Kidney (tissue), 13 donors: ENCODE measurements at regions not wholly inside any gene's neighbourhood (a gene's known extent, or its start where the extent isn't known, plus 50 kb on each side); places are given as distances from the start of the nearest gene placed in this dataset.

Experiments
- DNase-seq, 5 donors: peaks; one replicate each; pipeline ENCODE4 v3.0.0-alpha.2; 2013 to 2020
- FAIRE-seq: peaks from 2 replicates; lab custom pipeline; 2012; peaks lifted over from hg19 to GRCh38; lab: Jason Lieb, UNC
- H3K27ac ChIP-seq, 2 donors: one replicate each; pipeline ENCODE4 v1.7.0; 2013; ENCODE audit warnings: low read depth in 2 of 2, low read length in 2 of 2, inconsistent platforms in 1 of 2
- H3K27me3 ChIP-seq: one replicate; pipeline ENCODE4 v1.7.1; 2013; ENCODE audit warnings: low read length, inconsistent platforms; ENCODE audit not compliant: control insufficient read depth, insufficient read depth
- H3K36me3 ChIP-seq, 3 donors: one replicate each; pipeline versions ENCODE4 v1.7.0 to v1.7.1; 2013; ENCODE audit warnings: low read length in 3 of 3, control low read depth in 1 of 3, inconsistent platforms in 1 of 3; ENCODE audit not compliant: insufficient read depth in 3 of 3, control insufficient read depth in 2 of 3
- H3K4me1 ChIP-seq, 3 donors: one replicate each; pipeline versions ENCODE4 v1.7.0 to v1.7.1; 2013; ENCODE audit warnings: low read length in 3 of 3, inconsistent platforms in 1 of 3, low read depth in 1 of 3; ENCODE audit not compliant: control insufficient read depth in 2 of 3, insufficient read depth in 2 of 3
- H3K4me3 ChIP-seq, 3 donors: one replicate each; pipeline versions ENCODE4 v1.7.0 to v1.8.1; 2013; ENCODE audit warnings: low read length in 3 of 3, control low read depth in 1 of 3, inconsistent platforms in 1 of 3
- H3K9ac ChIP-seq, 3 donors: one replicate each; pipeline versions ENCODE4 v1.7.0 to v1.7.1; 2013; ENCODE audit warnings: low read length in 3 of 3, control low read depth in 1 of 3, inconsistent platforms in 1 of 3
- H3K9me3 ChIP-seq, 3 donors: one replicate each; pipeline versions ENCODE4 v1.7.0 to v1.7.1; 2013; ENCODE audit warnings: low read length in 3 of 3, control low read depth in 1 of 3, inconsistent platforms in 1 of 3; ENCODE audit not compliant: control insufficient read depth in 2 of 3, insufficient read depth in 1 of 3
- CTCF ChIP-seq: IDR thresholded peaks from 3 replicates; pipeline ENCODE4 v1.5.1; 2012; ENCODE audit warnings: mild to moderate bottlenecking, moderate library complexity, borderline replicate concordance; ENCODE audit not compliant: insufficient read depth; ENCODE audit errors: extremely low read depth
- intact Hi-C: fragments of 100-400 bp; cut with DNase I; formaldehyde crosslinking; loops from one replicate; pipeline ENCODE4 v1.11.1; 2022
- donor health status: control.
- donor health status: control.
- donor health status: control.
- donor health status: control.
- donor health status: control.
- donor health status: DM: yes; HTN: yes; CAD: no.
- donor health status: Normal renal cell carcinoma (clear cell type).

- Histone ChIP-seq H3K4me3 (no peak overlapping the region), H3K9me3 (no peaks in the 10 kb centered on the region), H3K36me3 (no peaks in the 10 kb centered on the region), H3K27me3 (peaks cover 2% of the 10 kb centered on the region), H3K27ac (no peak overlapping the region), H3K4me1 (no peaks in the 10 kb centered on the region), H3K9ac (no peak overlapping the region)
- TF ChIP-seq CTCF: no peak
- DNase-seq: no peak
- FAIRE-seq: no peak
- intact Hi-C loops: no loop called here
Observed at GRCh38 chr1:18004278-18004677, 103.3 kb upstream of the IGSF21 start.

GRCh38 chr1:18005238-18005637 lies 102.4 kb upstream of the IGSF21 start:
- intact Hi-C loops: no loop called here
- DNase-seq (no peak), FAIRE-seq (no peak)
- Histone ChIP-seq H3K4me3 (no peak overlapping the region), H3K4me1 (no peaks in the 10 kb centered on the region), H3K27me3 (peaks cover 2% of the 10 kb centered on the region), H3K9ac (no peak overlapping the region), H3K9me3 (no peaks in the 10 kb centered on the region), H3K36me3 (no peaks in the 10 kb centered on the region), H3K27ac (no peak overlapping the region)
- TF ChIP-seq CTCF: no peak

- no peak for TF ChIP-seq CTCF
- Histone ChIP-seq H3K9me3 (peaks cover 0 to 3% (median 0%) of the 10 kb centered on the region in 3 donors), H3K4me3 (no peak overlapping the region), H3K36me3 (no peaks in the 10 kb centered on the region), H3K9ac (no peak overlapping the region), H3K27me3 (peaks cover 2% of the 10 kb centered on the region), H3K4me1 (no peaks in the 10 kb centered on the region), H3K27ac (no peak overlapping the region)
- intact Hi-C loops: no loop called here
- DNase-seq: no peak
- no peak for FAIRE-seq
Observed at GRCh38 chr1:18007391-18008041, 100.1 kb upstream of the IGSF21 start.

GRCh38 chr1:18008081-18008480 lies 99.5 kb upstream of the IGSF21 start:
- Histone ChIP-seq H3K4me1 (no peaks in the 10 kb centered on the region), H3K9me3 (peaks cover 0 to 3% (median 0%) of the 10 kb centered on the region in 3 donors), H3K9ac (no peak overlapping the region), H3K27me3 (peaks cover 2% of the 10 kb centered on the region), H3K4me3 (no peak overlapping the region), H3K36me3 (no peaks in the 10 kb centered on the region), H3K27ac (no peak overlapping the region)
- intact Hi-C loops: no loop called here
- FAIRE-seq: no peak
- TF ChIP-seq CTCF: no peak
- no peak for DNase-seq
